Choroid plexus epithelial cell (primary cell): ENCODE measurements at regions not wholly inside any gene's neighbourhood (a gene's known extent, or its start where the extent isn't known, plus 50 kb on each side); places are given as distances from the start of the nearest gene placed in this dataset.
"Not testable (repeated sequence)": the region's sequence is repeated elsewhere in the genome, so short reads cannot be mapped to it uniquely, and the experiment has no call there.

Source experiments
- DNase-seq: peaks from one replicate; pipeline ENCODE4 v3.0.0-alpha.2; 2010; ENCODE audit warnings: low read depth
- H3K4me3 ChIP-seq: 2 replicates; pipeline ENCODE4 v1.5.1; 2011; ENCODE audit warnings: low read depth, mild to moderate bottlenecking, control low read depth, low read length, moderate library complexity
- TF ChIP-seq, protein P1 (sequence below): conservative IDR thresholded peaks from 2 replicates; pipeline ENCODE4 v1.5.1; 2011; ENCODE audit warnings: low read depth, mild to moderate bottlenecking, control low read depth, inconsistent platforms, low read length, moderate library complexity

- H3K4me3 ChIP-seq, result no peak overlapping the region
- TF ChIP-seq, protein P1, sequence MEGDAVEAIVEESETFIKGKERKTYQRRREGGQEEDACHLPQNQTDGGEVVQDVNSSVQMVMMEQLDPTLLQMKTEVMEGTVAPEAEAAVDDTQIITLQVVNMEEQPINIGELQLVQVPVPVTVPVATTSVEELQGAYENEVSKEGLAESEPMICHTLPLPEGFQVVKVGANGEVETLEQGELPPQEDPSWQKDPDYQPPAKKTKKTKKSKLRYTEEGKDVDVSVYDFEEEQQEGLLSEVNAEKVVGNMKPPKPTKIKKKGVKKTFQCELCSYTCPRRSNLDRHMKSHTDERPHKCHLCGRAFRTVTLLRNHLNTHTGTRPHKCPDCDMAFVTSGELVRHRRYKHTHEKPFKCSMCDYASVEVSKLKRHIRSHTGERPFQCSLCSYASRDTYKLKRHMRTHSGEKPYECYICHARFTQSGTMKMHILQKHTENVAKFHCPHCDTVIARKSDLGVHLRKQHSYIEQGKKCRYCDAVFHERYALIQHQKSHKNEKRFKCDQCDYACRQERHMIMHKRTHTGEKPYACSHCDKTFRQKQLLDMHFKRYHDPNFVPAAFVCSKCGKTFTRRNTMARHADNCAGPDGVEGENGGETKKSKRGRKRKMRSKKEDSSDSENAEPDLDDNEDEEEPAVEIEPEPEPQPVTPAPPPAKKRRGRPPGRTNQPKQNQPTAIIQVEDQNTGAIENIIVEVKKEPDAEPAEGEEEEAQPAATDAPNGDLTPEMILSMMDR, result no peak
- no peak for DNase-seq
These were observed 313.9 kb upstream of the B3GAT1 start for GRCh38 chr11:134725716-134726639.

GRCh38 chr11:134725211-134725610 lies 313.2 kb upstream of the B3GAT1 start:
- TF ChIP-seq, protein P1, result no peak
- H3K4me3 ChIP-seq, result no peak overlapping the region
- DNase-seq, result no peak

GRCh38 chr11:134724779-134725140 lies 312.7 kb upstream of the B3GAT1 start:
- TF ChIP-seq, protein P1, result no peak
- H3K4me3 ChIP-seq, result no peak overlapping the region
- DNase-seq, result no peak

GRCh38 chr11:134724106-134724778 lies 312.2 kb upstream of the B3GAT1 start:
- DNase-seq, result no peak
- H3K4me3 ChIP-seq, result no peak overlapping the region
- TF ChIP-seq, protein P1, result no peak

- not testable (repeated sequence) for DNase-seq
These were observed 308.6 kb upstream of the B3GAT1 start for GRCh38 chr11:134720691-134721070.

DNA sequence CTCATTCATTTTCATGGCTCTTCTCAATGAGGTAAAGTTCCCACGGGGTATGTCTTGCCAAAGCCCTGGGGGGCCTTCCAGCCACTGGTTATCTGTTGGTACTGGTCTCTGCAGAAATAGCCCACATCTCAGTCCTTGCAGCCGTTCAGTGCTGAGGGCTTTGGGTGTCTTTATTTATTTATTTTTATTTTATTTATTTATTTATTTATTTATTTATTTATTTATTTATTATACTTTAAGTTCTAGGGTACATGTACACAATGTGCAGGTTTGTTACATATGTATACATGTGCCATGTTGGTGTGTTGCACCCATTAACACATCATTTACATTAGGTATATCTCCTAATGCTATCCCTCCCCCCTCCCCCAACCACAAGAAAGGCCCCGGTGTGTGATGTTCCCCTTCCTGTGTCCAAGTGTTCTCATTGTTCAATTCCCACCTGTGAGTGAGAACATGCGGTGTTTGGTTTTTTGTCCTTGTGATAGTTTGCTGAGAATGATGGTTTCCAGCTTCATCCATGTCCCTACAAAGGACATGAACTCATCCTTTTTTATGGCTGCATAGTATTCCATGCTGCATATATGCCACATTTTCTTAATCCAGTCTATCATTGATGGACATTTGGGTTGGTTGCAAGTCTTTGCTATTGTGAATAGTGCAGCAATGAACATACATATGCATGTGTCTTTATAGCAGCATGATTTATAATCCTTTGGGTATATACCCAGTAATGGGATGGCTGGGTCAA lies 308.1 kb upstream of the B3GAT1 start:
- H3K4me3 ChIP-seq, DNase-seq: not testable (repeated sequence)

More at GRCh38 chr11:134720691-134721070, 308.6 kb upstream of the B3GAT1 start:
- not testable (repeated sequence) for H3K4me3 ChIP-seq

GRCh38 chr11:134719397-134719796 lies 307.4 kb upstream of the B3GAT1 start:
- no peak for DNase-seq
- no peak overlapping the region for H3K4me3 ChIP-seq
- TF ChIP-seq, protein P1, result no peak
